ENCODE measurements at regions not wholly inside any gene's neighbourhood (a gene's known extent, or its start where the extent isn't known, plus 50 kb on each side); places are given as distances from the start of the nearest gene placed in this dataset.
"Not testable (repeated sequence)": the region's sequence is repeated elsewhere in the genome, so short reads cannot be mapped to it uniquely, and the experiment has no call there.

- DNase-seq = no peak
Measured at GRCh38 chr6:14379568-14379967, 262.0 kb downstream of the CD83 start.

- DNase-seq = no peak
Measured at GRCh38 chr6:14380086-14380820, 262.7 kb downstream of the CD83 start.

- DNase-seq = peak; percentile 36 to 38
Measured at GRCh38 chr6:14380901-14381828, 263.6 kb downstream of the CD83 start.

GRCh38 chr6:14381829-14382677 lies 264.5 kb downstream of the CD83 start:
- peak in 1 of 2 experiments; percentile 7 for DNase-seq

GRCh38 chr6:14382678-14383236 lies 265.2 kb downstream of the CD83 start:
- DNase-seq = no peak

- no peak for DNase-seq
Measured at GRCh38 chr6:14383393-14384174, 266.0 kb downstream of the CD83 start.

- DNase-seq = no peak
Measured at GRCh38 chr6:14384175-14384949, 266.8 kb downstream of the CD83 start.

GRCh38 chr6:14386263-14386662 lies 268.7 kb downstream of the CD83 start:
- DNase-seq = no peak

GRCh38 chr6:14386668-14387067 lies 269.1 kb downstream of the CD83 start:
- DNase-seq = no peak

GRCh38 chr6:14388371-14388770 lies 270.8 kb downstream of the CD83 start:
- no peak for DNase-seq

- not testable (repeated sequence) for DNase-seq
Measured at GRCh38 chr6:14389776-14390175, 272.2 kb downstream of the CD83 start.

GRCh38 chr6:14390805-14391204 lies 273.2 kb downstream of the CD83 start:
- DNase-seq = no peak

GRCh38 chr6:14393910-14394309 lies 276.3 kb downstream of the CD83 start:
- no peak for DNase-seq

- no peak for DNase-seq
Measured at GRCh38 chr6:14396392-14396791, 278.8 kb downstream of the CD83 start.

GRCh38 chr6:14396826-14397517 lies 279.4 kb downstream of the CD83 start:
- DNase-seq = no peak

GRCh38 chr6:14397518-14397901 lies 279.9 kb downstream of the CD83 start:
- DNase-seq = no peak

- no peak for DNase-seq
Measured at GRCh38 chr6:14398953-14399352, 281.4 kb downstream of the CD83 start.

- no peak for DNase-seq
Measured at GRCh38 chr6:14399635-14400034, 282.1 kb downstream of the CD83 start.

- DNase-seq = no peak
Measured at GRCh38 chr6:14401246-14401645, 283.7 kb downstream of the CD83 start.

- DNase-seq = no peak
Measured at GRCh38 chr6:14406614-14407331, 289.2 kb downstream of the CD83 start.

All from SHP77 (cell line).